GM06990 (cell line): ENCODE measurements at regions not wholly inside any gene's neighbourhood (a gene's known extent, or its start where the extent isn't known, plus 50 kb on each side); places are given as distances from the start of the nearest gene placed in this dataset.
A peak's percentile ranks its signal among the peaks of the same experiment; 100 is the strongest.

ENCODE experiments used
- DNase-seq: peaks from one replicate; pipeline ENCODE4 v3.0.0-alpha.2; 2011; ENCODE audit not compliant: insufficient read length; ENCODE audit errors: extremely low read depth
- H3K27me3 ChIP-seq: replicated peaks from 2 replicates; pipeline ENCODE4 v1.6.0; 2011; ENCODE audit warnings: low read length; ENCODE audit not compliant: control insufficient read depth, insufficient read depth
- H3K36me3 ChIP-seq: 2 replicates; pipeline ENCODE4 v1.5.1; 2011; ENCODE audit warnings: low read length; ENCODE audit not compliant: control insufficient read depth, insufficient read depth
- H3K4me3 ChIP-seq: replicated peaks from 2 replicates; pipeline ENCODE4 v1.5.1; 2011; ENCODE audit warnings: low read depth, mild to moderate bottlenecking, control low read depth, low read length
- TF ChIP-seq, protein P1 (sequence below): IDR thresholded peaks from 2 replicates; pipeline ENCODE4 v1.5.1; 2011; ENCODE audit warnings: low read length, control low read depth, mild to moderate bottlenecking, inconsistent platforms; ENCODE audit not compliant: insufficient read depth, poor library complexity, severe bottlenecking

GRCh38 chr2:172231508-172231907, 128.8 kb upstream of the DLX2 start:
- DNase-seq, result no peak
- peaks cover 2% of the 10 kb centered on the region for H3K27me3 ChIP-seq
- TF ChIP-seq, protein P1, sequence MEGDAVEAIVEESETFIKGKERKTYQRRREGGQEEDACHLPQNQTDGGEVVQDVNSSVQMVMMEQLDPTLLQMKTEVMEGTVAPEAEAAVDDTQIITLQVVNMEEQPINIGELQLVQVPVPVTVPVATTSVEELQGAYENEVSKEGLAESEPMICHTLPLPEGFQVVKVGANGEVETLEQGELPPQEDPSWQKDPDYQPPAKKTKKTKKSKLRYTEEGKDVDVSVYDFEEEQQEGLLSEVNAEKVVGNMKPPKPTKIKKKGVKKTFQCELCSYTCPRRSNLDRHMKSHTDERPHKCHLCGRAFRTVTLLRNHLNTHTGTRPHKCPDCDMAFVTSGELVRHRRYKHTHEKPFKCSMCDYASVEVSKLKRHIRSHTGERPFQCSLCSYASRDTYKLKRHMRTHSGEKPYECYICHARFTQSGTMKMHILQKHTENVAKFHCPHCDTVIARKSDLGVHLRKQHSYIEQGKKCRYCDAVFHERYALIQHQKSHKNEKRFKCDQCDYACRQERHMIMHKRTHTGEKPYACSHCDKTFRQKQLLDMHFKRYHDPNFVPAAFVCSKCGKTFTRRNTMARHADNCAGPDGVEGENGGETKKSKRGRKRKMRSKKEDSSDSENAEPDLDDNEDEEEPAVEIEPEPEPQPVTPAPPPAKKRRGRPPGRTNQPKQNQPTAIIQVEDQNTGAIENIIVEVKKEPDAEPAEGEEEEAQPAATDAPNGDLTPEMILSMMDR, result no peak
- no peaks in the 10 kb centered on the region for H3K36me3 ChIP-seq
- no peak overlapping the region for H3K4me3 ChIP-seq

DNA sequence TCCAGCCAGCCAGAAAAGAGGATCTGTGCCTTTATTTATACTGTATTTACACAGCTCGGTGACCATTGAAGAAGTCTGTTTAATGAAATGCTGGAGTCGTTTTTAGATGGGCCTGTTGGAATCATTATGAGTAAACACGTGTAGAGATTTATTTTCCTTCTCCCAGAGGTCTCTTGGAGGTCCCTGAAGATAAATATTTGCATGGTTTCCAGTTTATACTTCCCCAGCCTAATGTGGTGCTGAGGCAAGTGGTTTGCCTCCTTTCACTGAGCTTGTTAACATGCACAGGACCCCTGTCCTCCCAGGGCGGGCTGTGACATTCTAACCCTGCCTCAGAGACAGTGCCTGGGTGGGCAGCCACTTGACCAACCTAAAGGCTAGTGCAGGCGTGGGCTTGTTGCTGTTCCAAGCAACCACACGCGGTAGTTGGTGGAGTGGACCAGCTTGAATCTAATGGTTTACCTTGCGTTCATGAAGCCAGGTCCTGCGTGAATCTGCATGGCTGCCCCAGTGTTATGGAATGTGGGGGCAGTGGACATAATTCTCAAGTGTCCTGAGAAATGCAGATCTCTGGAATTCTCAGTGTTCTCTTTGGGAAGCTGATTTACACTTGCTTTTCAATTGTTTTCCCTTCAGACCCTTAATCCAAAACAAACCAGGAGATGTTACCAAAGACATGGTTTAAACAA, 130.2 kb upstream of the DLX2 start:
- TF ChIP-seq, protein P1, result no peak
- no peak for DNase-seq

DNA sequence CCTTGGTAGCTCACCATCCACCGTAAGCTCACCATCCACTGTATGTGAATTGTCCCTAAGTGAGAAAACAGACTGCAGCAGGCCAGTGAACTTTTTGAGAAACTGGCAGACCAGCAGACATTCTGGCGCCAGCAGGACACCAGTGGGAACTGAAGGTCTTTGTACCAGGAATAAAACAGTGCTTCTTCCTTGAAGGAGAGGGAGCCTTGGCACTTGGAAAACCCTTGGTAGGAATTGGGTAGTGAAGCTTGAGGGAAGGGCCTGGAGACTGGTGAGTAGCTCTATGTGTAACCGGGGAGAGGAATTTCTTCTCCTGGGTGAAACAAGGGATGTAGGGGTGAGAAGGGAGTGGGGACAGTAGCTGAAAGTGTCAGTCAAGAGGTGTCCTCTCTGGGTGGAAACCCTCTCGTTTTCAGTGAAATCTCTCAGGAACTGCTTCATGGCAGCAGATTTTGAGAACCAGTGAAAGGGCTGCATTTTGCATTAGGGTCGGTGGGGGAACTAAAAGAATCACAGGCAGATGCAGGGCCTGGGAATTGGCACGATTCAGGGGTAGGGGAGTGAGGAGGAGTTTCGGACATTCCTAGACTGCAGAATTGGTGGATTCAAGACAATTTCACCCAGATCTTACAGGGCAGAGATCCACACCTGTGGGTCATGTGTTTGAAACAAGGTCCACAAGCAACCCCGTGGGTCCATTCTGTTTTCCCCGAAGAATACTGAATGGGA, 131.5 kb upstream of the DLX2 start:
- no peaks in the 10 kb centered on the region for H3K36me3 ChIP-seq
- peaks cover 2% of the 10 kb centered on the region for H3K27me3 ChIP-seq
- DNase-seq, result no peak
- TF ChIP-seq, protein P1, result no peak
- H3K4me3 ChIP-seq, result no peak overlapping the region

More for the DNA sequence above, 130.2 kb upstream of the DLX2 start:
- H3K36me3 ChIP-seq, result no peaks in the 10 kb centered on the region
- peaks cover 2% of the 10 kb centered on the region for H3K27me3 ChIP-seq
- H3K4me3 ChIP-seq, result no peak overlapping the region

DNA sequence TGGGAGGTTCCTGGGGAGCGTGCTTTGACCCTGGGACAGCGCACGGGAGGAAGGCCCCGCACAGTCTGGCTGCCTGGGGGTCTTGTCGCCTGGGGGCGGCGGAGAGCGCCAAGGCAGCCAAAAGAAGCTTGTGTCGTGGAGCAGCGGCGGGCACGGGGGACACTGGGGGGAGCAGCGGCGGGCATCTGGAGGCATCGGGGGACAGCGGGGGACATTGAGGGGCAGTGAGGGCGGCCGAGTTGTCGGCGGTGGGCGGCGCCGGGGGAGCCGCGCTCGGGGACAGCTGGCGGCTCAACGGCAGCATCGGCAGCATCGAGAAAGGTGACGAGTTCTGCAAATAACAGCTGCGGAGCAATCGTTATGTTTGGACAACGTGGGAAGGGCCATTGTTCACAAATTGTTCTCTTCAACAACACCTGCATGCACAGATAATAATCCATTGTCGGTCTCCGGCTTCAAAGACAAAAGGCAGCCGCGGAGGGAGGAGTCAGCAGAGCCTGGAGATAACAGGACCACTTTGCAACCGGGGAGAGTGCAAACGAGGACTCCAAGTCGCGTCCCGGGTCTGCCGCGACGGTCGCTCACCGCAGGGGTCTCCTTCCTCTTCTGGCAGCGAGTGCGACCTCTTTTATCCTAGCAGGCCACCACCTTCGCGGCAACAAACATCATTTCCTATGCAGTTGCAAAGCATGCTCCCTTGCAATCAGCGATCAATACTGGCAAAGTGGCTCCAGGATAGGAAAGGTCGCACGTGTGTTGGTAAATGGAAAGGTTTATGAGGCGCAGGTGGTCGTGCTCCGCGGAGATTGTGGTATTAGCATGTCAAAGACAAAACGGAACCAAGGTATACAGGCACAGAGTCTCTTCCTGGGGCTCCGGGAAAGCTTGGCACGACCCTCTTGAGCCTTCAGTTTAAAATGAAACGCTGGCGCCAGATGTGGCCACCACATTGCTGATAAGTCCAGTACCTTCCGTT, 132.3 kb upstream of the DLX2 start:
- H3K4me3 ChIP-seq, result peak overlapping the region; percentile 3; the same call in 1 of the 2 replicates
- no peaks in the 10 kb centered on the region for H3K36me3 ChIP-seq
- no peak for DNase-seq
- TF ChIP-seq, protein P1, result no peak
- peaks cover 2% of the 10 kb centered on the region for H3K27me3 ChIP-seq

DNA sequence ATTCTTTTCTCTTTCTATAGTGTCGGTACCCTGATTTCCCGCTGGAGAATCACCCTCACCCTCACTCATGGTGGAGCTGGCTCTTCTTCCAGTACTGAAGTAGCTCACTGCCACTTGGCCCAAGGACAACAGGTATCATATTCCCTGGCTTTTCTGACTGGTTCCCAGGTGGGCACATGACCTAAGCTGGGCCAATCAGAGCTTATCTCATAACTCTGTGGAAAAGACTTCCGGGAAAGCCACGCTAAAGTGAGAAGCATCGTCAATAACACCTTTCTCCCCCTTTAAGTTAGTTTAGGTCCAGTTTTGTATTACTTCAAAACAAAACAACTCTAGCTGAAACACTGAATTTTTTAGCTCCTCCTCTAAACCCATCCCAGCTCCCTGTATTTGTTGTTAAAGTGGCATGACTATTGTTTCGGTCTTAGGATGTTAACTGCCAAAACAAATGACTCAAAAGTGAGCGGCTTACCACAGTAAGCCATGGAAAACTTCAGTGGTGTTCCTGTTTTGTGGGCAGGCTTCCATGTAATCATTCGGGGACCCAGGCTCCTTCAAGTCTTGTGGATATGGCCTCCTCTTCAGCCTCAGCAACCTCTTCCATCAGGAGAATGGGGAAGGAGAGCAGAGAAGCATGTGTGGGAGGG, 137.4 kb upstream of the DLX2 start:
- TF ChIP-seq, protein P1, result no peak
- Histone ChIP-seq H3K36me3 (no peaks in the 10 kb centered on the region), H3K4me3 (no peak overlapping the region), H3K27me3 (peaks cover 2% of the 10 kb centered on the region)
- DNase-seq, result no peak
